ENCODE measurements at regions not wholly inside any gene's neighbourhood (a gene's known extent, or its start where the extent isn't known, plus 50 kb on each side); places are given as distances from the start of the nearest gene placed in this dataset.

DNA sequence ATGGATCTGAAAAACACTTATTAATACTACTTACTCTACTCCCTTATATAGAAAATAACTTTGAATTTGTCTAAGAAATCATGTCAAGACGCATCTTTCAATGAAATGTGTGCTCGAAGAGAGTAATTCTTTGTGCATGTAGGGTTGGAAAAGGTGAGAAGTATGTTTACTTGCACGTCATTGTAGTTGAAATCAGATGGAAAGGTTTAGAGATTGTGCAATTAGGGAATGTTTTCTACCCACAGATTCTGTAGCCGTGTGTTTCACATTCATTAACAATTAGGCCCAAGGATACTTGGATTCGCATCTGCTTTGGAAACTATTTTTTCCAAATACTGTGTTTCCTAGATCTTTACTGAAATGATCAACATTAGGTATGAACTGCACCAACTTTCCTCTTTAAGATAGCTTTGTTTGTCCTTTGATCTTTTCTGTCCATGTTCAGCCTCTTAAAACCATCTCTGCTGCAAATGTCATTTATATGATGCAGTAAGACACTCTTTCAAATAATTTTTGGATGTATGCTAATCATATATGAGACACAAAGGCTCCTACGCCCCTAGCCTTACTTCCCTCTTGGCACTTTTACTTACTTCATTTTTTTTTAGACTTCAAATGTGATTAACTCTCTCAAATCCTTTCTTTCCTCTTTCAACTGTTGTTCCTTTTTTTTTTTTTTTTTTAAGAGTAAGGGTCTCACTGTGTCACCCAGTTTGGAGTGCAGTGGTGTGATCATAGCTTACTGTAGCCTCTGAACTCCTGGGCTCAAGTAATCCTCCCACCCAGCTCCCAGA, 58.0 kb upstream of the PSMA6 start:
- Histone ChIP-seq H3K36me3 (ENCODE audit: insufficient read depth, low read length) (peaks cover 8% of the 10 kb centered on the region; the same call in 1 of the 2 replicates), H3K4me1 (ENCODE audit: insufficient read depth, low read length, poor library complexity, severe bottlenecking) (peaks cover 7% of the 10 kb centered on the region), H3K27ac (ENCODE audit: low read depth, low read length, poor library complexity, severe bottlenecking) (no peak overlapping the region), H3K4me2 (ENCODE audit: low read length) (no peak overlapping the region), H2AFZ (ENCODE audit: low read length) (no peak overlapping the region), H3K9me3 (ENCODE audit: low read length) (no peaks in the 10 kb centered on the region), H3K9me2 (ENCODE audit: insufficient read depth, low read length) (no peaks in the 10 kb centered on the region), H3K4me3 (ENCODE audit: low read depth, low read length, poor library complexity, severe bottlenecking) (no peak overlapping the region), H4K20me1 (ENCODE audit: insufficient read depth, low read length) (no peaks in the 10 kb centered on the region), H3K79me2 (ENCODE audit: insufficient read depth, low read depth, low read length) (no peaks in the 10 kb centered on the region)
- ChIA-PET POLR2A (interaction anchor here (0.6 to 2.0 kb wide), 4 partner anchors 171 to 1550 kb away, joined by 3 to 5 read pairs (median 4); partner anchors contain the start of gene NFKBIA), CTCF (ENCODE audit: unreplicated experiment) (no interaction called here)
- no peak for TF ChIP-seq EZH2phosphoT487 (IDR thresholded peaks at IDR 0.05; ENCODE audit: borderline replicate concordance, low read depth, low read length)
- TF ChIP-seq, protein P1, sequence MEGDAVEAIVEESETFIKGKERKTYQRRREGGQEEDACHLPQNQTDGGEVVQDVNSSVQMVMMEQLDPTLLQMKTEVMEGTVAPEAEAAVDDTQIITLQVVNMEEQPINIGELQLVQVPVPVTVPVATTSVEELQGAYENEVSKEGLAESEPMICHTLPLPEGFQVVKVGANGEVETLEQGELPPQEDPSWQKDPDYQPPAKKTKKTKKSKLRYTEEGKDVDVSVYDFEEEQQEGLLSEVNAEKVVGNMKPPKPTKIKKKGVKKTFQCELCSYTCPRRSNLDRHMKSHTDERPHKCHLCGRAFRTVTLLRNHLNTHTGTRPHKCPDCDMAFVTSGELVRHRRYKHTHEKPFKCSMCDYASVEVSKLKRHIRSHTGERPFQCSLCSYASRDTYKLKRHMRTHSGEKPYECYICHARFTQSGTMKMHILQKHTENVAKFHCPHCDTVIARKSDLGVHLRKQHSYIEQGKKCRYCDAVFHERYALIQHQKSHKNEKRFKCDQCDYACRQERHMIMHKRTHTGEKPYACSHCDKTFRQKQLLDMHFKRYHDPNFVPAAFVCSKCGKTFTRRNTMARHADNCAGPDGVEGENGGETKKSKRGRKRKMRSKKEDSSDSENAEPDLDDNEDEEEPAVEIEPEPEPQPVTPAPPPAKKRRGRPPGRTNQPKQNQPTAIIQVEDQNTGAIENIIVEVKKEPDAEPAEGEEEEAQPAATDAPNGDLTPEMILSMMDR (conservative IDR thresholded peaks at IDR 0.05; ENCODE audit: low read length): no peak
- intact Hi-C loops (cut with micrococcal nuclease; ENCODE audit: unreplicated experiment): loop anchor here (5.0 kb wide), 1 partner anchor 73 kb away; no protein-coding TSS in a partner anchor
- BruUV-seq (replicated peaks): no TSS peak
- no peak for DNase-seq (ENCODE audit: low spot score)

DNA sequence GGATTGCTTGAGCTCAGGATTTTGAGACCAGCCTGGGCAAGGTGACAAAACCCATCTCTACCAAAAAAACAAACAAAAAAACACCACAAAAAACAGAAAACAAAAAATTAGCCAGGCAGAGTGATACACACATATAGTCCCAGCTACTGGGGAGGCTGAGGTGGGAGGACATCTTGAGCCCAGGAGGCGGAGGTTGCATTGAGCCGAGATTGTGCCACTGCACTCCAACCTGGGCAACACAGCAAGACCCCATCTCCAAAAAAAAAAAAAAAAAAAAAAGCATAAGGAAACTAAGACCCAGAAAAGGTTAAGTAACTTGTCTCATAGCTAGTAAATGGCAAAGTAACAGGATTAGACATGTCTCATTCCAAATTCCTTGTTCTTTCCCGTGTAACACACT, 56.3 kb upstream of the PSMA6 start:
- no peaks in the 10 kb centered on the region for H3K79me2 ChIP-seq (ENCODE audit: insufficient read depth, low read depth, low read length)
- intact Hi-C loops (cut with micrococcal nuclease; ENCODE audit: unreplicated experiment): no loop called here
- H4K20me1 ChIP-seq (ENCODE audit: insufficient read depth, low read length): no peaks in the 10 kb centered on the region
- BruUV-seq (replicated peaks): no TSS peak
- H3K4me3 ChIP-seq (ENCODE audit: low read depth, low read length, poor library complexity, severe bottlenecking): no peak overlapping the region
- H3K4me2 ChIP-seq (ENCODE audit: low read length): no peak overlapping the region
- no peaks in the 10 kb centered on the region for H3K4me1 ChIP-seq (ENCODE audit: insufficient read depth, low read length, poor library complexity, severe bottlenecking)
- ChIA-PET POLR2A (interaction anchor here (0.6 to 1.3 kb wide), 10 partner anchors 10 to 1740 kb away, joined by 3 to 6 read pairs (median 4); no protein-coding TSS in a partner anchor), CTCF (ENCODE audit: unreplicated experiment) (no interaction called here)
- H3K36me3 ChIP-seq (ENCODE audit: insufficient read depth, low read length): peaks cover 8% of the 10 kb centered on the region; the same call in 1 of the 2 replicates
- no peak for DNase-seq (ENCODE audit: low spot score)
- H3K9me3 ChIP-seq (ENCODE audit: low read length): no peaks in the 10 kb centered on the region
- no peak overlapping the region for H3K27ac ChIP-seq (ENCODE audit: low read depth, low read length, poor library complexity, severe bottlenecking)
- TF ChIP-seq, protein P1 (conservative IDR thresholded peaks at IDR 0.05; ENCODE audit: low read length): no peak
- TF ChIP-seq EZH2phosphoT487 (IDR thresholded peaks at IDR 0.05; ENCODE audit: borderline replicate concordance, low read depth, low read length): no peak
- no peaks in the 10 kb centered on the region for H3K9me2 ChIP-seq (ENCODE audit: insufficient read depth, low read length)
- no peak overlapping the region for H2AFZ ChIP-seq (ENCODE audit: low read length)

DNA sequence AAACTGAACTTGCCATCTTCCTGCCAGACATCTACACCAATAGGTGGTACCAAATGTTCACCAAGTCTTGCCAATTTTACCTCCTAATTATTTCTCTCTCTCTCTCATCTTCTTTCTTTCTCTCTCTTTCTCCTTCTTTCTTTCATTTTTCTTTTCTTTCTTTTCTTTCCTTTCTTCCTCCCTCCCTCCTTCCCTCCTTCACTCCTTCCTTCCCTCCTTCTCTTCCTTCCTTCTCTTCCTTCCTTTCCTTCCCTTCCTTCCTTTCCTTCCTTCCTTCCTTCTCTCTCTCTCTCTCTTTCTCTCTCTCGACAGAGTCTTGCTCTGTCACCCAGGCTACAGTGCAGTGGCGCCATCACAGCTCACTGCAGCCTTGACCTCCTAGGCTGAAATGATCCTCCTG, 55.4 kb upstream of the PSMA6 start:
- no peak for DNase-seq (ENCODE audit: low spot score)
- no peak overlapping the region for H2AFZ ChIP-seq (ENCODE audit: low read length)
- no TSS peak for BruUV-seq (replicated peaks)
- no peak overlapping the region for H3K4me3 ChIP-seq (ENCODE audit: low read depth, low read length, poor library complexity, severe bottlenecking)
- H3K9me2 ChIP-seq (ENCODE audit: insufficient read depth, low read length): no peaks in the 10 kb centered on the region
- ChIA-PET POLR2A (interaction anchor here (0.6 kb wide), 2 partner anchors 23 to 154 kb away, joined by 3 to 5 read pairs; no protein-coding TSS in a partner anchor), CTCF (ENCODE audit: unreplicated experiment) (no interaction called here)
- peaks cover 8% of the 10 kb centered on the region; the same call in 1 of the 2 replicates for H3K36me3 ChIP-seq (ENCODE audit: insufficient read depth, low read length)
- no peak overlapping the region for H3K27ac ChIP-seq (ENCODE audit: low read depth, low read length, poor library complexity, severe bottlenecking)
- no peaks in the 10 kb centered on the region for H3K79me2 ChIP-seq (ENCODE audit: insufficient read depth, low read depth, low read length)
- no peak overlapping the region for H3K4me2 ChIP-seq (ENCODE audit: low read length)
- H4K20me1 ChIP-seq (ENCODE audit: insufficient read depth, low read length): no peaks in the 10 kb centered on the region
- H3K4me1 ChIP-seq (ENCODE audit: insufficient read depth, low read length, poor library complexity, severe bottlenecking): no peaks in the 10 kb centered on the region
- TF ChIP-seq EZH2phosphoT487 (IDR thresholded peaks at IDR 0.05; ENCODE audit: borderline replicate concordance, low read depth, low read length): no peak
- TF ChIP-seq, protein P1 (conservative IDR thresholded peaks at IDR 0.05; ENCODE audit: low read length): no peak
- intact Hi-C loops (cut with micrococcal nuclease; ENCODE audit: unreplicated experiment): no loop called here
- no peaks in the 10 kb centered on the region for H3K9me3 ChIP-seq (ENCODE audit: low read length)
